GM23338 (cell line): ENCODE measurements at regions not wholly inside any gene's neighbourhood (a gene's known extent, or its start where the extent isn't known, plus 50 kb on each side); places are given as distances from the start of the nearest gene placed in this dataset.

ENCODE experiments used
- ATAC-seq: fragments of 200-7000 bp; cut with Tn5 transposase; 3 replicates; pipeline ENCODE4 v1.9.1; 2020
- DNase-seq: peaks from one replicate; pipeline ENCODE4 v3.0.0-alpha.2; 2015; ENCODE audit warnings: low spot score
- H2AFZ ChIP-seq: fragments of 200-600 bp; sonication (generic); 2 replicates; pipeline ENCODE4 v1.8.0; 2016; ENCODE audit warnings: antibody characterized with exemption, mild to moderate bottlenecking, moderate library complexity
- H3F3A ChIP-seq: fragments of 200-600 bp; sonication (generic); replicated peaks from 2 replicates; pipeline ENCODE4 v1.8.0; 2017; ENCODE audit warnings: antibody characterized with exemption, mixed run types, low read depth
- H3K27ac ChIP-seq: fragments of 200-600 bp; sonication (generic); 2 replicates; pipeline ENCODE4 v1.6.1; 2016; ENCODE audit warnings: low read depth
- H3K27me3 ChIP-seq: fragments of 200-600 bp; sonication (generic); 2 replicates; pipeline ENCODE4 v1.8.0; 2016; ENCODE audit warnings: mild to moderate bottlenecking, mixed run types, moderate library complexity; ENCODE audit not compliant: insufficient read depth
- H3K36me3 ChIP-seq: fragments of 200-600 bp; sonication (generic); 2 replicates; pipeline ENCODE4 v1.8.0; 2016; ENCODE audit warnings: mild to moderate bottlenecking; ENCODE audit not compliant: insufficient read depth
- H3K4me1 ChIP-seq: fragments of 200-600 bp; sonication (generic); 2 replicates; pipeline ENCODE4 v1.8.0; 2016; ENCODE audit warnings: mild to moderate bottlenecking, moderate library complexity; ENCODE audit not compliant: insufficient read depth
- H3K4me2 ChIP-seq: fragments of 200-600 bp; sonication (generic); 2 replicates; pipeline ENCODE4 v1.7.1; 2017; ENCODE audit warnings: mixed run types
- H3K4me3 ChIP-seq: fragments of 200-600 bp; sonication (generic); 2 replicates; pipeline ENCODE4 v1.6.1; 2016; ENCODE audit warnings: mixed run types
- H3K79me2 ChIP-seq: fragments of 200-600 bp; sonication (generic); replicated peaks from 2 replicates; pipeline ENCODE4 v1.8.0; 2017; ENCODE audit warnings: mild to moderate bottlenecking; ENCODE audit not compliant: insufficient read depth
- H3K9me2 ChIP-seq: fragments of 200-600 bp; sonication (generic); 2 replicates; pipeline ENCODE4 v1.8.0; 2017; ENCODE audit not compliant: insufficient read depth
- H4K20me1 ChIP-seq: fragments of 200-600 bp; sonication (generic); replicated peaks from 2 replicates; pipeline ENCODE4 v1.8.0; 2017; ENCODE audit warnings: mild to moderate bottlenecking; ENCODE audit not compliant: insufficient read depth
- H3K27ac Mint-ChIP-seq: 2 replicates; pipeline ENCODE4 v1.8.0; 2020; ENCODE audit warnings: inconsistent platforms, mild to moderate bottlenecking, moderate library complexity, mixed read lengths
- H3K27me3 Mint-ChIP-seq: 3 replicates; pipeline ENCODE4 v1.8.0; 2022; ENCODE audit warnings: low read depth, mild to moderate bottlenecking, moderate library complexity, mixed read lengths, inconsistent platforms; ENCODE audit not compliant: insufficient read depth, poor library complexity
- H3K36me3 Mint-ChIP-seq: 3 replicates; pipeline ENCODE4 v1.8.0; 2021; ENCODE audit warnings: low read depth, mild to moderate bottlenecking, inconsistent platforms, moderate library complexity, mixed read lengths
- H3K4me1 Mint-ChIP-seq: 3 replicates; pipeline ENCODE4 v1.8.0; 2020; ENCODE audit warnings: mild to moderate bottlenecking, inconsistent platforms, mixed read lengths
- H3K4me3 Mint-ChIP-seq: 3 replicates; pipeline ENCODE4 v1.8.0; 2021; ENCODE audit warnings: moderate library complexity, mild to moderate bottlenecking, inconsistent platforms, mixed read lengths
- H3K9me3 Mint-ChIP-seq: 3 replicates; pipeline ENCODE4 v1.8.0; 2020; ENCODE audit warnings: moderate library complexity, mild to moderate bottlenecking, inconsistent platforms, mixed read lengths
- CREB1 ChIP-seq: fragments of 250-450 bp; sonication (Bioruptor Pico); IDR thresholded peaks from 2 replicates; pipeline ENCODE4 v1.5.0; 2020; ENCODE audit warnings: low read depth, mild to moderate bottlenecking, moderate library complexity
- EZH2 ChIP-seq: fragments of 200-600 bp; sonication (generic); IDR thresholded peaks from one replicate; pipeline ENCODE4 v1.8.0; 2017; ENCODE audit warnings: antibody characterized with exemption, mild to moderate bottlenecking, low read depth; ENCODE audit not compliant: unreplicated experiment
- EZH2phosphoT487 ChIP-seq: fragments of 200-600 bp; sonication (generic); IDR thresholded peaks from one replicate; pipeline ENCODE4 v1.8.1; 2018; ENCODE audit warnings: antibody characterized with exemption; ENCODE audit not compliant: unreplicated experiment
- JUNB ChIP-seq: IDR thresholded peaks from one replicate; pipeline ENCODE4 v1.6.1; 2016; ENCODE audit warnings: antibody characterized with exemption; ENCODE audit not compliant: unreplicated experiment
- STAT1 ChIP-seq: IDR thresholded peaks from one replicate; pipeline ENCODE4 v1.6.1; 2016; ENCODE audit warnings: antibody characterized with exemption; ENCODE audit not compliant: unreplicated experiment
- ZNF114 ChIP-seq: fragments of 250-450 bp; sonication (Bioruptor Pico); IDR thresholded peaks from 2 replicates; pipeline ENCODE4 v1.5.0; 2020; ENCODE audit warnings: mild to moderate bottlenecking, moderate library complexity
- ZNF331 ChIP-seq: fragments of 250-450 bp; sonication (Bioruptor Pico); IDR thresholded peaks from 2 replicates; pipeline ENCODE4 v1.5.0; 2020; ENCODE audit warnings: low read depth, mild to moderate bottlenecking, moderate library complexity
- TF ChIP-seq, protein P1 (sequence below), 2 experiments: fragments of 200-600 bp in 1 of 2; sonication (generic) in 1 of 2; conservative IDR thresholded peaks; 2 replicates each; pipeline versions ENCODE4 v1.5.1 to v1.6.1; 2016 to 2017; ENCODE audit warnings: antibody characterized with exemption in 2 of 2, low read depth in 2 of 2, mild to moderate bottlenecking in 2 of 2, moderate library complexity in 1 of 2
- TF ChIP-seq, protein P2 (sequence below): IDR thresholded peaks from 2 replicates; pipeline ENCODE4 v1.6.1; 2016; ENCODE audit warnings: antibody characterized with exemption

DNA sequence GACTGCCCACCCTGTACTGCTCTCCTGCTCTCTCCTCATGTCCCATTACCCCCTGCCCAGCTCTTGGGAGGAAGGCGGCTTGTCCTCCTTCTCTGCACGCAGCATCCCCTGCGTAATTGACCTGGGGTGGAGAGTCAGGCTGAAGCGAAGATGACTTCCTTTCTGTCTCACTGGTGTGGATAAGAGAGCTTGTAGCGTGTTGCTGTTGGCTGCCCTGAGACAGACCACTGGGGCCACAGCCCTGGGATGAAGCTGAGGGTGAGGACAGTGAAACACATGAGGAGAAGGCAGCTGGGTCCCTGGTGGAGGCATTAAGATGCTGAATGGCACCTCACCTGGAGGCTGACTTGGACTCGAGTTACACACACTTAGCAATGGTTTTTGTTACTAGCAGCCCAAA lies 310.3 kb upstream of the ZNF32 start:
- no peak for ATAC-seq
- Histone ChIP-seq H2AFZ (no peak overlapping the region), H3K27me3 (no peaks in the 10 kb centered on the region), H3K79me2 (no peaks in the 10 kb centered on the region), H3K4me3 (no peak overlapping the region), H4K20me1 (no peaks in the 10 kb centered on the region), H3K9me2 (no peaks in the 10 kb centered on the region; the same call in 1 of the 2 replicates), H3K4me1 (0 out of 2 replicates have a peak, but pooled peaks cover 3% of the 10 kb centered on the region), H3K36me3 (no peaks in the 10 kb centered on the region), H3K4me2 (no peak overlapping the region), H3K27ac (no peak overlapping the region), H3F3A (no peaks in the 10 kb centered on the region)
- no peaks in the 10 kb centered on the region for H3K36me3 Mint-ChIP-seq
- peaks cover 11% of the 10 kb centered on the region for H3K4me1 Mint-ChIP-seq
- TF ChIP-seq STAT1 (no peak), ZNF331 (CRISPR knock-in tag) (no peak), EZH2phosphoT487 (no peak), JUNB (no peak), EZH2 (no peak), ZNF114 (CRISPR knock-in tag) (no peak)
- TF ChIP-seq, protein P1, sequence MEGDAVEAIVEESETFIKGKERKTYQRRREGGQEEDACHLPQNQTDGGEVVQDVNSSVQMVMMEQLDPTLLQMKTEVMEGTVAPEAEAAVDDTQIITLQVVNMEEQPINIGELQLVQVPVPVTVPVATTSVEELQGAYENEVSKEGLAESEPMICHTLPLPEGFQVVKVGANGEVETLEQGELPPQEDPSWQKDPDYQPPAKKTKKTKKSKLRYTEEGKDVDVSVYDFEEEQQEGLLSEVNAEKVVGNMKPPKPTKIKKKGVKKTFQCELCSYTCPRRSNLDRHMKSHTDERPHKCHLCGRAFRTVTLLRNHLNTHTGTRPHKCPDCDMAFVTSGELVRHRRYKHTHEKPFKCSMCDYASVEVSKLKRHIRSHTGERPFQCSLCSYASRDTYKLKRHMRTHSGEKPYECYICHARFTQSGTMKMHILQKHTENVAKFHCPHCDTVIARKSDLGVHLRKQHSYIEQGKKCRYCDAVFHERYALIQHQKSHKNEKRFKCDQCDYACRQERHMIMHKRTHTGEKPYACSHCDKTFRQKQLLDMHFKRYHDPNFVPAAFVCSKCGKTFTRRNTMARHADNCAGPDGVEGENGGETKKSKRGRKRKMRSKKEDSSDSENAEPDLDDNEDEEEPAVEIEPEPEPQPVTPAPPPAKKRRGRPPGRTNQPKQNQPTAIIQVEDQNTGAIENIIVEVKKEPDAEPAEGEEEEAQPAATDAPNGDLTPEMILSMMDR (conservative IDR thresholded peaks at IDR 0.05; ENCODE audit: low read depth in 2 of 2): no peak
- TF ChIP-seq, protein P2, sequence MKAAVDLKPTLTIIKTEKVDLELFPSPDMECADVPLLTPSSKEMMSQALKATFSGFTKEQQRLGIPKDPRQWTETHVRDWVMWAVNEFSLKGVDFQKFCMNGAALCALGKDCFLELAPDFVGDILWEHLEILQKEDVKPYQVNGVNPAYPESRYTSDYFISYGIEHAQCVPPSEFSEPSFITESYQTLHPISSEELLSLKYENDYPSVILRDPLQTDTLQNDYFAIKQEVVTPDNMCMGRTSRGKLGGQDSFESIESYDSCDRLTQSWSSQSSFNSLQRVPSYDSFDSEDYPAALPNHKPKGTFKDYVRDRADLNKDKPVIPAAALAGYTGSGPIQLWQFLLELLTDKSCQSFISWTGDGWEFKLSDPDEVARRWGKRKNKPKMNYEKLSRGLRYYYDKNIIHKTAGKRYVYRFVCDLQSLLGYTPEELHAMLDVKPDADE: no peak
- H3K27ac Mint-ChIP-seq: no peak overlapping the region
- DNase-seq: no peak
- no peaks in the 10 kb centered on the region; the same call in 1 of the 3 replicates for H3K9me3 Mint-ChIP-seq
- H3K27me3 Mint-ChIP-seq: peaks cover 12% of the 10 kb centered on the region
- H3K4me3 Mint-ChIP-seq: no peak overlapping the region

DNA sequence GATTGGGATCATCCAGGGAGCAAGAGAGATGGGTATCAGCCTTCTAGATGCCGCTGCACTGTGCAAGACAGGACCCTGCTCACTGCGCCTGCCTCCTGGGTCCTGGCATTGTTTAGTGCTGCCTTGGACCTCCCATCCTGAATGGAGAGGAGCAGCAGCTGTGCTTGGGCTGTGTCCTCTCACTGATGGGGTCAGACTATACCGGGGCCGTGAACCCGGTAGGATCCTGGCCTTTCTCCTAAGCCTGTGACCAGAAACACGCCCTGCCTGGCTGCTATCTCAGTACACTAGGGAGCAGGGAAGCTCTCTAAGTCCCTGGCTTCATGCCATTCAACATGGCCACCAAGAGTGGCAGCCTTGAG lies 309.4 kb upstream of the ZNF32 start:
- H3K36me3 Mint-ChIP-seq: no peaks in the 10 kb centered on the region
- H3K27ac Mint-ChIP-seq: no peak overlapping the region
- H3K36me3 ChIP-seq: no peaks in the 10 kb centered on the region
- H3K4me3 Mint-ChIP-seq: no peak overlapping the region
- peaks cover 12% of the 10 kb centered on the region for H3K27me3 Mint-ChIP-seq
- no peak overlapping the region for H3K27ac ChIP-seq
- TF ChIP-seq ZNF331 (CRISPR knock-in tag) (no peak), EZH2phosphoT487 (no peak), CREB1 (CRISPR knock-in tag) (no peak), STAT1 (no peak)
- H3K4me3 ChIP-seq: no peak overlapping the region
- H3K4me2 ChIP-seq: no peak overlapping the region
- no peak overlapping the region for H2AFZ ChIP-seq
- H3K9me3 Mint-ChIP-seq: peaks cover 4% of the 10 kb centered on the region
- peaks cover 11% of the 10 kb centered on the region for H3K4me1 Mint-ChIP-seq
- H4K20me1 ChIP-seq: no peaks in the 10 kb centered on the region
- no peaks in the 10 kb centered on the region; the same call in 1 of the 2 replicates for H3K9me2 ChIP-seq
- H3F3A ChIP-seq: no peaks in the 10 kb centered on the region
- DNase-seq (no peak), ATAC-seq (no peak)
- H3K4me1 ChIP-seq: 0 out of 2 replicates have a peak, but pooled peaks cover 3% of the 10 kb centered on the region
- no peaks in the 10 kb centered on the region for H3K79me2 ChIP-seq
- H3K27me3 ChIP-seq: no peaks in the 10 kb centered on the region
